ENCODE measurements at regions not wholly inside any gene's neighbourhood (a gene's known extent, or its start where the extent isn't known, plus 50 kb on each side); places are given as distances from the start of the nearest gene placed in this dataset.

DNA sequence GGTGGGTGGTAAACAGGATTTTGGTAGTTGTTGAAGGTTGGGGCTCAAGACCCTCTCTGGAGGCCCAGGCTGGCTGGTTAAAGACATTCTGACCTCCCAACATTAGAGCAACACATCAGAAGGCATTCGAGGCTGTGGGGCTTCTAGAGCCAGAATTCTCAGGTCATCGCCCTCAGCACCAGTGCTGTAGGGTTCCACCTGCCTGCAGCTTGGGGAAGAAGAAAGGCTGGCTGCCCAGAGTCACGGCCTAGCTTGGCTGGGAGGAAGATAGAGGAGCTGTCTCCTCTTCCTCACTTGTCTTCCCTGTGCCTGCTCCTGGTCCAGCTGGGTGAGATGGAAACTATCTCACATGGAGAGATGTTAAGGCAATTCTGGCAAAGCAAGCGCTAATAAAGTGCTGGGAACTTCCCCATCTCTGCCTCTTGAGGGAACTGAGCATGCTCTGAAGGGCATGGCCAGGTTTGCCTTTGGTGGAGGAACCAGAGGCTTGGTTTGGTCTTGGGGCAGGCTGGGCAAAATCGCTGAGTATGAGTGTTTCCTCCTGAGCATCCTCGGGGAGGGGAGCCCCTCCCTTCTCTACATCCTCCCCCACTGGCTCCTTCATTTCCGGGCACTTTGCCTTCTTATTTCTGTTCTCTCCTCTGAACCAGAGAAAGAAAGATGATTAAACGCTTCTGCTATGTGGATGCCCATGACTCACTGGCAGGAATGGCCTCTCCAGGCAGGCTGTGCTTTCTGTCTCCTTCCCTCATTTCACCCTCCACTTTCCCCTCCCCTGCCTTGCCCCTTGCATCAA is 509.0 kb upstream of the PODXL start:
- TF ChIP-seq, protein P1, sequence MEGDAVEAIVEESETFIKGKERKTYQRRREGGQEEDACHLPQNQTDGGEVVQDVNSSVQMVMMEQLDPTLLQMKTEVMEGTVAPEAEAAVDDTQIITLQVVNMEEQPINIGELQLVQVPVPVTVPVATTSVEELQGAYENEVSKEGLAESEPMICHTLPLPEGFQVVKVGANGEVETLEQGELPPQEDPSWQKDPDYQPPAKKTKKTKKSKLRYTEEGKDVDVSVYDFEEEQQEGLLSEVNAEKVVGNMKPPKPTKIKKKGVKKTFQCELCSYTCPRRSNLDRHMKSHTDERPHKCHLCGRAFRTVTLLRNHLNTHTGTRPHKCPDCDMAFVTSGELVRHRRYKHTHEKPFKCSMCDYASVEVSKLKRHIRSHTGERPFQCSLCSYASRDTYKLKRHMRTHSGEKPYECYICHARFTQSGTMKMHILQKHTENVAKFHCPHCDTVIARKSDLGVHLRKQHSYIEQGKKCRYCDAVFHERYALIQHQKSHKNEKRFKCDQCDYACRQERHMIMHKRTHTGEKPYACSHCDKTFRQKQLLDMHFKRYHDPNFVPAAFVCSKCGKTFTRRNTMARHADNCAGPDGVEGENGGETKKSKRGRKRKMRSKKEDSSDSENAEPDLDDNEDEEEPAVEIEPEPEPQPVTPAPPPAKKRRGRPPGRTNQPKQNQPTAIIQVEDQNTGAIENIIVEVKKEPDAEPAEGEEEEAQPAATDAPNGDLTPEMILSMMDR (conservative IDR thresholded peaks at IDR 0.05; ENCODE audit: low read length) = no peak
- TF ChIP-seq EZH2phosphoT487 (IDR thresholded peaks at IDR 0.05; ENCODE audit: borderline replicate concordance) = no peak
